Ishikawa (cell line): ENCODE measurements at regions not wholly inside any gene's neighbourhood (a gene's known extent, or its start where the extent isn't known, plus 50 kb on each side); places are given as distances from the start of the nearest gene placed in this dataset.

Source experiments
- CEBPB ChIP-seq: IDR thresholded peaks from 2 replicates; pipeline ENCODE4 v1.6.1; 2012
- CREB1 ChIP-seq: IDR thresholded peaks from 2 replicates; pipeline ENCODE4 v1.6.1; 2012; ENCODE audit warnings: low read depth
- EP300 ChIP-seq: IDR thresholded peaks from 2 replicates; pipeline ENCODE4 v1.6.1; 2012; ENCODE audit warnings: borderline replicate concordance
- FOXM1 ChIP-seq: IDR thresholded peaks from 2 replicates; pipeline ENCODE4 v1.6.1; 2012; ENCODE audit warnings: low read depth, borderline replicate concordance
- RAD21 ChIP-seq: IDR thresholded peaks from 2 replicates; pipeline ENCODE4 v1.6.1; 2012; ENCODE audit warnings: low read depth
- YY1 ChIP-seq: IDR thresholded peaks from 2 replicates; pipeline ENCODE4 v1.6.1; 2012; ENCODE audit warnings: low read depth
- ZBTB7A ChIP-seq: IDR thresholded peaks from 2 replicates; pipeline ENCODE4 v1.6.1; 2012; ENCODE audit warnings: low read depth

- TF ChIP-seq ZBTB7A (no peak), FOXM1 (no peak), CREB1 (no peak), RAD21 (no peak), YY1 (no peak), CEBPB (no peak), EP300 (no peak)
Observed at GRCh38 chr20:22800129-22800528, 215.8 kb upstream of the FOXA2 start.
